ENCODE measurements at regions not wholly inside any gene's neighbourhood (a gene's known extent, or its start where the extent isn't known, plus 50 kb on each side); places are given as distances from the start of the nearest gene placed in this dataset.

- TF ChIP-seq CTCF (IDR thresholded peaks at IDR 0.05; ENCODE audit: low read depth, low read length, poor library complexity, severe bottlenecking): no peak
- TF ChIP-seq EZH2phosphoT487 (IDR thresholded peaks at IDR 0.05; ENCODE audit: borderline replicate concordance, low read length): no peak
Observed at GRCh38 chr1:165112260-165112659, 244.3 kb downstream of the LMX1A start.
